Adrenal gland (tissue), 5 donors: ENCODE measurements at regions not wholly inside any gene's neighbourhood (a gene's known extent, or its start where the extent isn't known, plus 50 kb on each side); places are given as distances from the start of the nearest gene placed in this dataset.

Experiments used
- POLR2A ChIP-seq, 2 donors: fragments of 450-650 bp; IDR thresholded peaks; one replicate each; pipeline ENCODE4 v1.6.1; 2017; ENCODE audit warnings: antibody characterized with exemption in 2 of 2, mild to moderate bottlenecking in 2 of 2, moderate library complexity in 1 of 2
- TF ChIP-seq, protein P1 (sequence below), 6 experiments: fragments of 450-650 bp in 4 of 6; fragments of 200-600 bp in 2 of 6; sonication (generic) in 1 of 6; IDR thresholded peaks; 1 replicate in 5 of 6; 2 replicates in 1 of 6; pipeline versions ENCODE4 v1.5.1 to v1.8.0; 2016 to 2021; ENCODE audit warnings: antibody characterized with exemption in 6 of 6, mild to moderate bottlenecking in 2 of 6, moderate library complexity in 1 of 6
- donor health status: DM: no; HTN: no; CAD: no.

DNA sequence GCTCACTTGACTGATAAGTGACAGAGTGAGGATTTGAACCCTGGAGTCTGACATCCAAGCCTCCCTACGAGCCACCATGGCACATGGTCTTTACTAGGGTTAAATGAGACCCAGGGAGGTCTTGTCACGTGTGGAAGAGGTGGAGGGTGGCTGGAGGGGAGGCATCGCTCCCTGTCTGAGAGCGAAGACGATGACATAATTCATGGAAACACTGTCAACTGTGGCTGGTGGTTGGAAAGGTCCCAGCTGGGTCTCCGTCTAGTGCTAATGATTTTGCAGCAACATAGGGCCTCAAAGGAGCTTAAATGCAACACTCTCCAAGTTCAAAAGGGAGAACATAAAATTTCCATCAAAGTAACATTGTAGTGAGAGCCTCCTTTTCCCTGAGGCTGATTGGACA, 99.9 kb upstream of the BAIAP2L1 start:
- TF ChIP-seq, protein P1, sequence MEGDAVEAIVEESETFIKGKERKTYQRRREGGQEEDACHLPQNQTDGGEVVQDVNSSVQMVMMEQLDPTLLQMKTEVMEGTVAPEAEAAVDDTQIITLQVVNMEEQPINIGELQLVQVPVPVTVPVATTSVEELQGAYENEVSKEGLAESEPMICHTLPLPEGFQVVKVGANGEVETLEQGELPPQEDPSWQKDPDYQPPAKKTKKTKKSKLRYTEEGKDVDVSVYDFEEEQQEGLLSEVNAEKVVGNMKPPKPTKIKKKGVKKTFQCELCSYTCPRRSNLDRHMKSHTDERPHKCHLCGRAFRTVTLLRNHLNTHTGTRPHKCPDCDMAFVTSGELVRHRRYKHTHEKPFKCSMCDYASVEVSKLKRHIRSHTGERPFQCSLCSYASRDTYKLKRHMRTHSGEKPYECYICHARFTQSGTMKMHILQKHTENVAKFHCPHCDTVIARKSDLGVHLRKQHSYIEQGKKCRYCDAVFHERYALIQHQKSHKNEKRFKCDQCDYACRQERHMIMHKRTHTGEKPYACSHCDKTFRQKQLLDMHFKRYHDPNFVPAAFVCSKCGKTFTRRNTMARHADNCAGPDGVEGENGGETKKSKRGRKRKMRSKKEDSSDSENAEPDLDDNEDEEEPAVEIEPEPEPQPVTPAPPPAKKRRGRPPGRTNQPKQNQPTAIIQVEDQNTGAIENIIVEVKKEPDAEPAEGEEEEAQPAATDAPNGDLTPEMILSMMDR (IDR thresholded peaks at IDR 0.05): no peak
- no peak for TF ChIP-seq POLR2A (IDR thresholded peaks at IDR 0.05)
